Endothelial cell of umbilical vein (primary cell): ENCODE measurements at regions not wholly inside any gene's neighbourhood (a gene's known extent, or its start where the extent isn't known, plus 50 kb on each side); places are given as distances from the start of the nearest gene placed in this dataset.

ENCODE experiments used
- BruUV-seq: library from RNA; stranded (reverse); fragments of 400-500 nt; replicated peaks from 2 replicates; lab custom pipeline; 2021; lab: Mats Ljungman, UMichigan
- CTCF ChIA-PET: fragments of 300-600, 350-600 bp; sonication (Branson Sonifier 250); formaldehyde crosslinking; loops from one replicate; lab custom pipeline; 2021; ENCODE audit warnings: antibody characterized with exemption, inconsistent platforms; lab: Charles Lee
- POLR2A ChIA-PET: fragments of 300-600, 350-600 bp; sonication (Branson Sonifier 250); formaldehyde crosslinking; loops from one replicate; lab custom pipeline; 2021; ENCODE audit warnings: antibody characterized with exemption, inconsistent platforms; lab: Charles Lee
- DNase-seq: peaks from one replicate; pipeline ENCODE4 v3.0.0-alpha.2; 2011; ENCODE audit warnings: low read depth, low spot score
- FAIRE-seq: peaks from 2 replicates; lab custom pipeline; 2011; peaks lifted over from hg19 to GRCh38; lab: Jason Lieb, UNC
- H2AFZ ChIP-seq: 2 replicates; pipeline ENCODE4 v1.6.0; 2012; ENCODE audit warnings: low read depth, low read length, control low read depth, inconsistent platforms
- H3K27ac ChIP-seq: 2 replicates; pipeline ENCODE4 v1.5.1; 2011; ENCODE audit warnings: low read depth, mild to moderate bottlenecking, control low read depth, low read length, moderate library complexity; ENCODE audit not compliant: insufficient read depth
- H3K27me3 ChIP-seq, 2 experiments: 2 replicates each; pipeline versions ENCODE4 v1.6.0 to v1.6.1; 2011; ENCODE audit warnings: low read length in 2 of 2, mixed read lengths in 1 of 2; ENCODE audit not compliant: control insufficient read depth in 2 of 2, insufficient read depth in 2 of 2
- H3K36me3 ChIP-seq, 2 experiments: 2 replicates in 1 of 2; 3 replicates in 1 of 2; pipeline ENCODE4 v1.5.1; 2011; ENCODE audit warnings: low read length in 2 of 2, mild to moderate bottlenecking in 1 of 2, moderate library complexity in 1 of 2; ENCODE audit not compliant: control insufficient read depth in 2 of 2, insufficient read depth in 2 of 2; ENCODE audit errors: extremely low read depth in 1 of 2
- H3K4me1 ChIP-seq: 3 replicates; pipeline ENCODE4 v1.5.1; 2011; ENCODE audit warnings: mild to moderate bottlenecking, low read length; ENCODE audit not compliant: control insufficient read depth, insufficient read depth; ENCODE audit errors: extremely low read depth
- H3K4me2 ChIP-seq: 2 replicates; pipeline ENCODE4 v1.6.1; 2011; ENCODE audit warnings: low read length, control low read depth, mixed read lengths; ENCODE audit not compliant: insufficient read depth
- H3K4me3 ChIP-seq, 3 experiments: fragments of 200-600 bp in 1 of 3; sonication (generic), shearing (Covaris generic) in 1 of 3; replicated peaks in 1 of 3; 2 replicates each; pipeline ENCODE4 v1.5.1; 2011 to 2016; ENCODE audit warnings: control low read depth in 3 of 3, low read length in 3 of 3, mild to moderate bottlenecking in 2 of 3, inconsistent platforms in 1 of 3, low read depth in 1 of 3, moderate library complexity in 1 of 3; ENCODE audit not compliant: insufficient read depth in 1 of 3
- H3K79me2 ChIP-seq: 2 replicates; pipeline ENCODE4 v1.6.0; 2012; ENCODE audit warnings: low read length, inconsistent platforms; ENCODE audit not compliant: control insufficient read depth, insufficient read depth
- H3K9ac ChIP-seq: replicated peaks from 2 replicates; pipeline ENCODE3; 2011; ENCODE audit warnings: low read length, control low read depth; ENCODE audit not compliant: insufficient read depth; ENCODE audit errors: extremely low read depth
- H3K9me1 ChIP-seq: replicated peaks from 3 replicates; pipeline ENCODE4 v1.6.0; 2011; ENCODE audit warnings: mild to moderate bottlenecking, low read length; ENCODE audit not compliant: control insufficient read depth, insufficient read depth; ENCODE audit errors: extremely low read depth
- H3K9me3 ChIP-seq: replicated peaks from 2 replicates; pipeline ENCODE4 v1.5.1; 2012; ENCODE audit warnings: low read length, inconsistent platforms; ENCODE audit not compliant: control insufficient read depth, insufficient read depth
- H4K20me1 ChIP-seq: replicated peaks from 2 replicates; pipeline ENCODE3; 2011; ENCODE audit warnings: mild to moderate bottlenecking, low read length; ENCODE audit not compliant: control insufficient read depth, insufficient read depth; ENCODE audit errors: extremely low read depth
- EZH2 ChIP-seq: IDR thresholded peaks from 2 replicates; pipeline ENCODE4 v1.6.1; 2012; ENCODE audit warnings: borderline replicate concordance, low read depth, mild to moderate bottlenecking, moderate library complexity, low read length, inconsistent platforms; ENCODE audit not compliant: severe bottlenecking
- FOS ChIP-seq: IDR thresholded peaks from 2 replicates; pipeline ENCODE4 v1.6.1; 2011; ENCODE audit warnings: mild to moderate bottlenecking, low read length, moderate library complexity, borderline replicate concordance; ENCODE audit not compliant: insufficient read depth
- GATA2 ChIP-seq: IDR thresholded peaks from 2 replicates; pipeline ENCODE4 v1.7.0; 2011; ENCODE audit warnings: low read depth, mild to moderate bottlenecking, moderate library complexity, mixed read lengths, low read length; ENCODE audit not compliant: insufficient read length, insufficient read depth
- JUN ChIP-seq: IDR thresholded peaks from 2 replicates; pipeline ENCODE4 v1.6.1; 2011; ENCODE audit warnings: borderline replicate concordance, low read depth; ENCODE audit not compliant: insufficient read length, insufficient read depth
- MYC ChIP-seq: IDR thresholded peaks from one replicate; pipeline ENCODE4 v1.6.1; 2011; ENCODE audit warnings: mild to moderate bottlenecking, low read depth, low read length
- POLR2A ChIP-seq: IDR thresholded peaks from 2 replicates; pipeline ENCODE4 v1.6.1; 2012; ENCODE audit warnings: low read depth, mild to moderate bottlenecking, control low read depth, low read length
- POLR2AphosphoS5 ChIP-seq: IDR thresholded peaks from 2 replicates; pipeline ENCODE4 v1.6.1; 2012; ENCODE audit warnings: low read depth, mild to moderate bottlenecking, control low read depth, low read length, moderate library complexity; ENCODE audit not compliant: insufficient read depth
- dilution Hi-C: fragments of 300-500 bp; cut with MboI; formaldehyde crosslinking; loops from one replicate; pipeline ENCODE4 v1.15.0; 2019; ENCODE audit warnings: low sequenced_read_pairs; ENCODE audit not compliant: extremely low pct_ligation_motif_present
- intact Hi-C: fragments of 100-400 bp; cut with micrococcal nuclease; formaldehyde crosslinking; loops from one replicate; pipeline ENCODE4 v1.10.0; 2022
- TF ChIP-seq, protein P1 (sequence below): IDR thresholded peaks from 2 replicates; pipeline ENCODE4 v1.6.1; 2011; ENCODE audit not compliant: insufficient read depth, insufficient read length
- TF ChIP-seq, protein P2 (sequence below), 2 donors: IDR thresholded peaks; 1 replicate in 1 of 2; 2 replicates in 1 of 2; pipeline ENCODE4 v1.5.1; 2011; ENCODE audit warnings: low read length in 2 of 2, mild to moderate bottlenecking in 2 of 2, moderate library complexity in 2 of 2, control low read depth in 1 of 2, inconsistent platforms in 1 of 2, low read depth in 1 of 2; ENCODE audit not compliant: insufficient read depth in 1 of 2; ENCODE audit errors: extremely low read depth in 1 of 2

DNA sequence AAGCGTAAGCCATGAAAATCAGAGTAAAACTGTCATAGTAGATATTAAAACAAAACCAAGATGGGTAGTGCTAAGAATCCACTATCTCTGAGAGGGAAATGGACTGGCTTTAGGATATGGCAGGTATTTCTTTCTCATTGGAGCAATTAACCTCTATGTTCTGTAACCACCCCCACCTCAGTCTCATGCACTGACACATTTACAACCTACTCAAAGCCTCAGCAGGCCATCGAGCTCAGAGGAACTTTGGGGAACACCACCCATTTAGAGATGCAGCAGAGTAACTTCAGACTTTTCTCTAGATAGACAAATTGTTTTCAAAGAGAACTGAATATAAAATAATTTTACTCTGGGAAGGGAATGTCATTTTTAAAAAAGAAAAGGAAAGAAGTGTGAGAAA is 615.8 kb upstream of the ZFHX3 start:
- POLR2A ChIA-PET = no interaction called here
- FAIRE-seq = no peak
- no peak overlapping the region for H3K27ac ChIP-seq

More for the DNA sequence above, 615.8 kb upstream of the ZFHX3 start:
- no peak for DNase-seq
- H4K20me1 ChIP-seq = no peaks in the 10 kb centered on the region
- no peaks in the 10 kb centered on the region for H3K27me3 ChIP-seq
- CTCF ChIA-PET = no interaction called here
- no peaks in the 10 kb centered on the region for H3K79me2 ChIP-seq
- dilution Hi-C loops = no loop called here
- no peak overlapping the region for H3K9ac ChIP-seq
- H2AFZ ChIP-seq = no peak overlapping the region
- BruUV-seq = no TSS peak
- H3K9me1 ChIP-seq = no peaks in the 10 kb centered on the region
- H3K9me3 ChIP-seq = peaks cover 2% of the 10 kb centered on the region
- no peak for TF ChIP-seq GATA2
- TF ChIP-seq FOS = no peak
- no peak for TF ChIP-seq POLR2A
- no peak for TF ChIP-seq POLR2AphosphoS5
- TF ChIP-seq, protein P1, sequence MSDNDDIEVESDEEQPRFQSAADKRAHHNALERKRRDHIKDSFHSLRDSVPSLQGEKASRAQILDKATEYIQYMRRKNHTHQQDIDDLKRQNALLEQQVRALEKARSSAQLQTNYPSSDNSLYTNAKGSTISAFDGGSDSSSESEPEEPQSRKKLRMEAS = no peak
- no peak for TF ChIP-seq JUN
- TF ChIP-seq MYC = no peak
- no peak for TF ChIP-seq EZH2
- TF ChIP-seq, protein P2, sequence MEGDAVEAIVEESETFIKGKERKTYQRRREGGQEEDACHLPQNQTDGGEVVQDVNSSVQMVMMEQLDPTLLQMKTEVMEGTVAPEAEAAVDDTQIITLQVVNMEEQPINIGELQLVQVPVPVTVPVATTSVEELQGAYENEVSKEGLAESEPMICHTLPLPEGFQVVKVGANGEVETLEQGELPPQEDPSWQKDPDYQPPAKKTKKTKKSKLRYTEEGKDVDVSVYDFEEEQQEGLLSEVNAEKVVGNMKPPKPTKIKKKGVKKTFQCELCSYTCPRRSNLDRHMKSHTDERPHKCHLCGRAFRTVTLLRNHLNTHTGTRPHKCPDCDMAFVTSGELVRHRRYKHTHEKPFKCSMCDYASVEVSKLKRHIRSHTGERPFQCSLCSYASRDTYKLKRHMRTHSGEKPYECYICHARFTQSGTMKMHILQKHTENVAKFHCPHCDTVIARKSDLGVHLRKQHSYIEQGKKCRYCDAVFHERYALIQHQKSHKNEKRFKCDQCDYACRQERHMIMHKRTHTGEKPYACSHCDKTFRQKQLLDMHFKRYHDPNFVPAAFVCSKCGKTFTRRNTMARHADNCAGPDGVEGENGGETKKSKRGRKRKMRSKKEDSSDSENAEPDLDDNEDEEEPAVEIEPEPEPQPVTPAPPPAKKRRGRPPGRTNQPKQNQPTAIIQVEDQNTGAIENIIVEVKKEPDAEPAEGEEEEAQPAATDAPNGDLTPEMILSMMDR (IDR thresholded peaks at IDR 0.05; ENCODE audit: extremely low read depth in 1 of 2, insufficient read depth in 1 of 2, low read depth in 1 of 2, low read length in 2 of 2) = no peak
- no peaks in the 10 kb centered on the region for H3K4me1 ChIP-seq
- H3K36me3 ChIP-seq = no peaks in the 10 kb centered on the region
- no peak overlapping the region for H3K4me3 ChIP-seq
- intact Hi-C loops = no loop called here
- H3K4me2 ChIP-seq = no peak overlapping the region
